GM12878 (cell line): ENCODE measurements at regions not wholly inside any gene's neighbourhood (a gene's known extent, or its start where the extent isn't known, plus 50 kb on each side); places are given as distances from the start of the nearest gene placed in this dataset.

Experiments used
- POLR2A ChIP-seq: IDR thresholded peaks from 2 replicates; pipeline ENCODE4 v1.6.1; 2011; ENCODE audit warnings: low read depth, mild to moderate bottlenecking, low read length
- SPI1 ChIP-seq: IDR thresholded peaks from 2 replicates; pipeline ENCODE4 v1.6.1; 2011; ENCODE audit warnings: low read depth, mild to moderate bottlenecking, low read length, moderate library complexity, borderline replicate concordance; ENCODE audit not compliant: insufficient read depth
- SUZ12 ChIP-seq: fragments of 200-600 bp; sonication (generic); IDR thresholded peaks from one replicate; pipeline ENCODE4 v1.6.1; 2018; ENCODE audit warnings: antibody characterized with exemption, mild to moderate bottlenecking; ENCODE audit not compliant: unreplicated experiment
- ZZZ3 ChIP-seq: IDR thresholded peaks from 2 replicates; pipeline ENCODE4 v1.6.1; 2011; ENCODE audit warnings: low read depth; ENCODE audit not compliant: control insufficient read depth, insufficient read length
- TF ChIP-seq, protein P1 (sequence below): IDR thresholded peaks from 2 replicates; pipeline ENCODE4 v1.6.1; 2012; ENCODE audit warnings: mild to moderate bottlenecking, low read depth, low read length

DNA sequence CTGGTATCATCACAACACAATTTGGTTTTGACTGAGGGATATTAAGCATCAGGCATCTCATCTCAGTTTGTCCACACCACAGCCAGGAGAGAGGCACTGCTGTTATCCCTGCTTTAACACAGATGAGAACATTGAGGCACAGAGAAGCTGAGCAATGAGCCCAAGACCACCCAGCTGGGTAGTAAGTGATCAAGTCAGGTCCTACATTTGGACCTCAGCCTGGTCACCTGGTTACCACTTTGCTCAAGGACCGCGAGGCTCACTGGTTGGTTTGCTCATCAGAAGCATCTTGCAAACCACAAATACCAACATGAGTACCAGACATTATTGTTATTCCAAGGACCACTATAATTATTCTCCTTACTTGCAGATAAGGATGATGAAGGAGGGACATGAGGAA, 245.5 kb downstream of the CBLN1 start:
- TF ChIP-seq SUZ12 (no peak), SPI1 (no peak), POLR2A (no peak), ZZZ3 (no peak)
- TF ChIP-seq, protein P1, sequence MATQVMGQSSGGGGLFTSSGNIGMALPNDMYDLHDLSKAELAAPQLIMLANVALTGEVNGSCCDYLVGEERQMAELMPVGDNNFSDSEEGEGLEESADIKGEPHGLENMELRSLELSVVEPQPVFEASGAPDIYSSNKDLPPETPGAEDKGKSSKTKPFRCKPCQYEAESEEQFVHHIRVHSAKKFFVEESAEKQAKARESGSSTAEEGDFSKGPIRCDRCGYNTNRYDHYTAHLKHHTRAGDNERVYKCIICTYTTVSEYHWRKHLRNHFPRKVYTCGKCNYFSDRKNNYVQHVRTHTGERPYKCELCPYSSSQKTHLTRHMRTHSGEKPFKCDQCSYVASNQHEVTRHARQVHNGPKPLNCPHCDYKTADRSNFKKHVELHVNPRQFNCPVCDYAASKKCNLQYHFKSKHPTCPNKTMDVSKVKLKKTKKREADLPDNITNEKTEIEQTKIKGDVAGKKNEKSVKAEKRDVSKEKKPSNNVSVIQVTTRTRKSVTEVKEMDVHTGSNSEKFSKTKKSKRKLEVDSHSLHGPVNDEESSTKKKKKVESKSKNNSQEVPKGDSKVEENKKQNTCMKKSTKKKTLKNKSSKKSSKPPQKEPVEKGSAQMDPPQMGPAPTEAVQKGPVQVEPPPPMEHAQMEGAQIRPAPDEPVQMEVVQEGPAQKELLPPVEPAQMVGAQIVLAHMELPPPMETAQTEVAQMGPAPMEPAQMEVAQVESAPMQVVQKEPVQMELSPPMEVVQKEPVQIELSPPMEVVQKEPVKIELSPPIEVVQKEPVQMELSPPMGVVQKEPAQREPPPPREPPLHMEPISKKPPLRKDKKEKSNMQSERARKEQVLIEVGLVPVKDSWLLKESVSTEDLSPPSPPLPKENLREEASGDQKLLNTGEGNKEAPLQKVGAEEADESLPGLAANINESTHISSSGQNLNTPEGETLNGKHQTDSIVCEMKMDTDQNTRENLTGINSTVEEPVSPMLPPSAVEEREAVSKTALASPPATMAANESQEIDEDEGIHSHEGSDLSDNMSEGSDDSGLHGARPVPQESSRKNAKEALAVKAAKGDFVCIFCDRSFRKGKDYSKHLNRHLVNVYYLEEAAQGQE, result no peak
